Activated CD8-positive, alpha-beta memory T cell treated with anti-CD3 and anti-CD28 coated beads for 36 hours (primary cell): ENCODE measurements at regions not wholly inside any gene's neighbourhood (a gene's known extent, or its start where the extent isn't known, plus 50 kb on each side); places are given as distances from the start of the nearest gene placed in this dataset.

Source experiments
- CTCF ChIA-PET: fragments of 350-600 bp; sonication (Branson Sonifier 250); formaldehyde crosslinking; loops from one replicate; lab custom pipeline; 2021; ENCODE audit warnings: antibody characterized with exemption; lab: Charles Lee
- POLR2A ChIA-PET: fragments of 350-600 bp; sonication (Branson Sonifier 250); formaldehyde crosslinking; loops from one replicate; lab custom pipeline; 2021; ENCODE audit warnings: antibody characterized with exemption; lab: Charles Lee

GRCh38 chr6:113425977-113426660 lies 431.0 kb upstream of the MARCKS start:
- POLR2A ChIA-PET, result no interaction called here
- CTCF ChIA-PET, result no interaction called here

- ChIA-PET CTCF (no interaction called here), POLR2A (no interaction called here)
Measured at GRCh38 chr6:113427617-113428016, 429.5 kb upstream of the MARCKS start.

- ChIA-PET CTCF (no interaction called here), POLR2A (no interaction called here)
Measured at GRCh38 chr6:113428702-113429101, 428.4 kb upstream of the MARCKS start.

GRCh38 chr6:113432521-113433334 lies 424.4 kb upstream of the MARCKS start:
- CTCF ChIA-PET, result interaction anchor here (0.5 kb wide), 1 partner anchor 495 kb away, joined by 3 read pairs; no protein-coding TSS in a partner anchor
- POLR2A ChIA-PET, result no interaction called here

- ChIA-PET POLR2A (no interaction called here), CTCF (no interaction called here)
Measured at GRCh38 chr6:113433335-113433991, 423.7 kb upstream of the MARCKS start.

- ChIA-PET POLR2A (no interaction called here), CTCF (no interaction called here)
Measured at GRCh38 chr6:113434641-113435040, 422.5 kb upstream of the MARCKS start.

GRCh38 chr6:113437566-113437965 lies 419.6 kb upstream of the MARCKS start:
- ChIA-PET CTCF (no interaction called here), POLR2A (no interaction called here)

GRCh38 chr6:113439866-113440265 lies 417.3 kb upstream of the MARCKS start:
- CTCF ChIA-PET, result no interaction called here
- POLR2A ChIA-PET, result no interaction called here

- ChIA-PET CTCF (no interaction called here), POLR2A (no interaction called here)
Measured at GRCh38 chr6:113442040-113442439, 415.1 kb upstream of the MARCKS start.

- ChIA-PET CTCF (no interaction called here), POLR2A (no interaction called here)
Measured at GRCh38 chr6:113445201-113445600, 411.9 kb upstream of the MARCKS start.

- ChIA-PET CTCF (no interaction called here), POLR2A (no interaction called here)
Measured at GRCh38 chr6:113447088-113447831, 409.9 kb upstream of the MARCKS start.

- POLR2A ChIA-PET, result no interaction called here
Measured at GRCh38 chr6:113449051-113449450, 408.1 kb upstream of the MARCKS start.

GRCh38 chr6:113450061-113450465 lies 407.1 kb upstream of the MARCKS start:
- ChIA-PET CTCF (no interaction called here), POLR2A (no interaction called here)

More at GRCh38 chr6:113449051-113449450, 408.1 kb upstream of the MARCKS start:
- CTCF ChIA-PET, result no interaction called here

GRCh38 chr6:113451049-113451448 lies 406.1 kb upstream of the MARCKS start:
- POLR2A ChIA-PET, result no interaction called here
- CTCF ChIA-PET, result no interaction called here

GRCh38 chr6:113457198-113457597 lies 399.9 kb upstream of the MARCKS start:
- CTCF ChIA-PET, result no interaction called here
- POLR2A ChIA-PET, result no interaction called here

- ChIA-PET POLR2A (no interaction called here), CTCF (no interaction called here)
Measured at GRCh38 chr6:113457751-113458150, 399.4 kb upstream of the MARCKS start.

GRCh38 chr6:113458368-113459010 lies 398.7 kb upstream of the MARCKS start:
- ChIA-PET POLR2A (no interaction called here), CTCF (no interaction called here)

- CTCF ChIA-PET, result interaction anchor here (0.6 kb wide), 1 partner anchor 15 kb away, joined by 4 read pairs; no protein-coding TSS in a partner anchor
Measured at GRCh38 chr6:113461153-113461932, 395.8 kb upstream of the MARCKS start.

More at GRCh38 chr6:113461153-113461932, 395.8 kb upstream of the MARCKS start:
- POLR2A ChIA-PET, result no interaction called here
